HEK293 (cell line): ENCODE measurements at regions not wholly inside any gene's neighbourhood (a gene's known extent, or its start where the extent isn't known, plus 50 kb on each side); places are given as distances from the start of the nearest gene placed in this dataset.

Experiments
- CTCF ChIA-PET: fragments of 350-600 bp; formaldehyde crosslinking; extraction: SDS; loops from one replicate; lab custom pipeline; 2021; ENCODE audit warnings: antibody characterized with exemption; lab: Yijun Ruan, JAX
- POLR2A ChIA-PET: fragments of 300-600 bp; formaldehyde crosslinking; extraction: SDS; loops from one replicate; lab custom pipeline; 2020; ENCODE audit warnings: antibody characterized with exemption, inconsistent platforms; lab: Yijun Ruan, JAX
- H3K27ac ChIP-seq: fragments of 200-500 bp; sonication (Bioruptor generic); 2 replicates; pipeline ENCODE4 v1.5.1; 2014; ENCODE audit warnings: low read depth, low read length, control low read depth, inconsistent platforms; ENCODE audit errors: extremely low read depth
- H3K36me3 ChIP-seq, 2 experiments: fragments of 200-500 bp in 1 of 2; sonication (Bioruptor generic) in 1 of 2; 1 replicate in 1 of 2; 2 replicates in 1 of 2; pipeline ENCODE4 v1.5.1; 2014 to 2017; ENCODE audit warnings: inconsistent platforms in 2 of 2, low read length in 2 of 2; ENCODE audit not compliant: control insufficient read depth in 2 of 2, insufficient read depth in 1 of 2
- H3K4me1 ChIP-seq: fragments of 200-500 bp; sonication (Bioruptor generic); 2 replicates; pipeline ENCODE4 v1.5.1; 2014; ENCODE audit warnings: mild to moderate bottlenecking, low read length, inconsistent platforms; ENCODE audit not compliant: control insufficient read depth, insufficient read depth
- H3K4me3 ChIP-seq: 2 replicates; pipeline ENCODE4 v1.5.1; 2011; ENCODE audit warnings: low read depth, mild to moderate bottlenecking, control low read depth, low read length, moderate library complexity
- H3K9me3 ChIP-seq: fragments of 200-500 bp; sonication (Bioruptor generic); 2 replicates; pipeline ENCODE4 v1.5.1; 2014; ENCODE audit warnings: low read depth, low read length, inconsistent platforms; ENCODE audit not compliant: control insufficient read depth, insufficient read depth
- GLI4 ChIP-seq: fragments of 450-650 bp; formaldehyde crosslinking; IDR thresholded peaks from 2 replicates; pipeline ENCODE4 v1.5.1; 2016; ENCODE audit warnings: missing biosample characterization, missing genetic modification characterization
- OSR2 ChIP-seq: fragments of 450-650 bp; formaldehyde crosslinking; IDR thresholded peaks from 2 replicates; pipeline ENCODE4 v1.5.1; 2016; ENCODE audit warnings: missing biosample characterization, missing genetic modification characterization
- OVOL3 ChIP-seq: fragments of 450-650 bp; formaldehyde crosslinking; IDR thresholded peaks from 2 replicates; pipeline ENCODE4 v1.5.1; 2016; ENCODE audit warnings: missing biosample characterization, missing genetic modification characterization
- REPIN1 ChIP-seq: fragments of 450-650 bp; formaldehyde crosslinking; IDR thresholded peaks from 2 replicates; pipeline ENCODE4 v1.5.1; 2017; ENCODE audit warnings: missing biosample characterization, missing genetic modification characterization, low read depth
- SCRT1 ChIP-seq: fragments of 450-650 bp; formaldehyde crosslinking; IDR thresholded peaks from 2 replicates; pipeline ENCODE4 v1.5.1; 2016; ENCODE audit warnings: missing biosample characterization, missing genetic modification characterization, borderline replicate concordance
- SETDB1 ChIP-seq: IDR thresholded peaks from one replicate; pipeline ENCODE4 v1.6.1; 2017; ENCODE audit warnings: mild to moderate bottlenecking, low read length, moderate library complexity, mixed read lengths; ENCODE audit not compliant: insufficient read length
- SP3 ChIP-seq: fragments of 450-650 bp; formaldehyde crosslinking; IDR thresholded peaks from 2 replicates; pipeline ENCODE4 v1.5.1; 2016; ENCODE audit warnings: missing biosample characterization, missing genetic modification characterization
- SP7 ChIP-seq: fragments of 450-650 bp; formaldehyde crosslinking; IDR thresholded peaks from 2 replicates; pipeline ENCODE4 v1.5.1; 2016; ENCODE audit warnings: missing biosample characterization, missing genetic modification characterization
- TRIM28 ChIP-seq: IDR thresholded peaks from 2 replicates; pipeline ENCODE4 v1.6.1; 2011; ENCODE audit warnings: low read length, control low read depth, borderline replicate concordance
- ZBTB48 ChIP-seq: fragments of 450-650 bp; formaldehyde crosslinking; IDR thresholded peaks from 2 replicates; pipeline ENCODE4 v1.5.1; 2016; ENCODE audit warnings: missing biosample characterization, missing genetic modification characterization
- ZEB2 ChIP-seq: fragments of 450-650 bp; formaldehyde crosslinking; IDR thresholded peaks from 2 replicates; pipeline ENCODE4 v1.5.1; 2016; ENCODE audit warnings: missing biosample characterization, missing genetic modification characterization
- ZFHX2 ChIP-seq: fragments of 450-650 bp; formaldehyde crosslinking; conservative IDR thresholded peaks from 2 replicates; pipeline ENCODE4 v1.5.1; 2016; ENCODE audit warnings: missing biosample characterization, missing genetic modification characterization
- ZNF16 ChIP-seq: fragments of 450-650 bp; formaldehyde crosslinking; IDR thresholded peaks from 2 replicates; pipeline ENCODE4 v1.5.1; 2016; ENCODE audit warnings: low read depth, missing biosample characterization, missing genetic modification characterization
- ZNF266 ChIP-seq: fragments of 450-650 bp; formaldehyde crosslinking; IDR thresholded peaks from 2 replicates; pipeline ENCODE4 v1.5.1; 2016; ENCODE audit warnings: missing biosample characterization, missing genetic modification characterization, low read depth
- ZNF433 ChIP-seq: fragments of 450-650 bp; formaldehyde crosslinking; IDR thresholded peaks from 2 replicates; pipeline ENCODE4 v1.5.1; 2016; ENCODE audit warnings: missing biosample characterization, missing genetic modification characterization, low read depth
- ZNF514 ChIP-seq: fragments of 450-650 bp; formaldehyde crosslinking; IDR thresholded peaks from 2 replicates; pipeline ENCODE4 v1.5.1; 2016; ENCODE audit warnings: missing biosample characterization, missing genetic modification characterization
- ZNF530 ChIP-seq: fragments of 450-650 bp; formaldehyde crosslinking; IDR thresholded peaks from 2 replicates; pipeline ENCODE4 v1.5.1; 2016; ENCODE audit warnings: low read depth, missing biosample characterization, missing genetic modification characterization
- ZNF544 ChIP-seq: fragments of 450-650 bp; formaldehyde crosslinking; IDR thresholded peaks from 2 replicates; pipeline ENCODE4 v1.5.0; 2017; ENCODE audit warnings: missing biosample characterization, missing genetic modification characterization
- ZNF621 ChIP-seq: fragments of 450-650 bp; formaldehyde crosslinking; IDR thresholded peaks from 2 replicates; pipeline ENCODE4 v1.5.1; 2017; ENCODE audit warnings: missing biosample characterization, missing genetic modification characterization
- ZNF658 ChIP-seq: fragments of 450-650 bp; formaldehyde crosslinking; IDR thresholded peaks from 2 replicates; pipeline ENCODE4; 2016; ENCODE audit warnings: missing biosample characterization, missing genetic modification characterization
- ZNF707 ChIP-seq: fragments of 450-650 bp; formaldehyde crosslinking; IDR thresholded peaks from 2 replicates; pipeline ENCODE4 v1.5.1; 2016; ENCODE audit warnings: missing biosample characterization, missing genetic modification characterization
- TF ChIP-seq, protein P1 (sequence below): fragments of 450-650 bp; IDR thresholded peaks from 2 replicates; pipeline ENCODE4 v1.5.1; 2018; ENCODE audit warnings: missing biosample characterization, missing genetic modification characterization
- TF ChIP-seq, protein P2 (sequence below): fragments of 450-650 bp; formaldehyde crosslinking; IDR thresholded peaks from 2 replicates; pipeline ENCODE4 v1.5.1; 2017; ENCODE audit warnings: missing biosample characterization, missing genetic modification characterization
- TF ChIP-seq, protein P3 (sequence below): fragments of 450-650 bp; formaldehyde crosslinking; IDR thresholded peaks from 2 replicates; pipeline ENCODE4 v1.5.1; 2016; ENCODE audit warnings: missing biosample characterization, missing genetic modification characterization

DNA sequence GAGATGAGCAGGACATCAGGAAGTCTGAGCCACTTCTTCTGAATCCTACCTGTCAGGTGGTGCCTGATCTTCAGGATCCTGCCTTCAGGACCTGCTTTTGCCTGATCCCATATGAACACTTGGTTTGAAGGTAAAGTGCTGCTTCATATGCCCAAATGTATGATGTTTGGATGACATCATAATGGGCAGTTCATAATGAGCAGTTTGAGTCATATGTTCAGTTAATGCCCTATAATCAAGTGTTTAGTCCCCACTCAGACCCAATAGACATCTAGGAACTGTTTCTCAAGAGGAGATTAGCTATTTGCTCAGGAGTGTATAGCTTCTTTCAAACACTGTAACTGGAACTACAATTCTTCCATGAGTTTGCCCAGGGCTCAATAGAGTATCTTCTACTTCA, 58.8 kb downstream of the POLR1D start:
- no peak overlapping the region for H3K27ac ChIP-seq
- H3K36me3 ChIP-seq, result no peaks in the 10 kb centered on the region
- TF ChIP-seq ZNF16 (tag by site-specific recombination) (no peak), SCRT1 (tag by site-specific recombination) (no peak), SP7 (tag by site-specific recombination) (peak; percentile 83), ZFHX2 (tag by site-specific recombination) (no peak)
- H3K4me3 ChIP-seq, result no peak overlapping the region
- CTCF ChIA-PET, result interaction anchor here (0.6 kb wide), 1 partner anchor 225 kb away, joined by 5 read pairs; no protein-coding TSS in a partner anchor
- no peaks in the 10 kb centered on the region for H3K4me1 ChIP-seq
- no peaks in the 10 kb centered on the region for H3K9me3 ChIP-seq
- POLR2A ChIA-PET, result no interaction called here

DNA sequence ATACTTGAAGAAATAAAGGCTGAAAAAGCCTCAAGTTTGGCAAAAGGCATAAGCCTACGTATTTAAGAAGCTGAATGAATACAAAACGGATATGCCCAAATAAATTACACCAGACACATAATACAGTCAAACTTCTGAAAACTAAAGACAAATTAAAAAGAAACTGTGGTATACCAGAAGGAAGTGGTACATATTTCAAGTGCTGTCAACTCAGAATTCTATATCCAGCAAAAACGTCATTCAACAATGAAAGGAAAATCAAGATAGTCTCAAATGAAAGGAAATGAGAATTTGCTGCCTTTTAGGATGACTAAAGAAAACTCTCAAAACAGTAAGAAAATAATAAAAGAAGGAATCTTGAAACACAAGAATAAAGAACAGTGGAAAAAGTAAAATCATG, 69.5 kb downstream of the POLR1D start:
- no peaks in the 10 kb centered on the region for H3K4me1 ChIP-seq
- CTCF ChIA-PET, result no interaction called here
- H3K4me3 ChIP-seq, result no peak overlapping the region
- H3K36me3 ChIP-seq, result no peaks in the 10 kb centered on the region
- no peak overlapping the region for H3K27ac ChIP-seq
- TF ChIP-seq ZBTB48 (tag by site-specific recombination) (no peak), ZNF544 (no peak), ZNF658 (tag by site-specific recombination) (no peak), SETDB1 (peak; percentile 91), ZNF530 (no peak)
- H3K9me3 ChIP-seq, result no peaks in the 10 kb centered on the region
- POLR2A ChIA-PET, result no interaction called here

DNA sequence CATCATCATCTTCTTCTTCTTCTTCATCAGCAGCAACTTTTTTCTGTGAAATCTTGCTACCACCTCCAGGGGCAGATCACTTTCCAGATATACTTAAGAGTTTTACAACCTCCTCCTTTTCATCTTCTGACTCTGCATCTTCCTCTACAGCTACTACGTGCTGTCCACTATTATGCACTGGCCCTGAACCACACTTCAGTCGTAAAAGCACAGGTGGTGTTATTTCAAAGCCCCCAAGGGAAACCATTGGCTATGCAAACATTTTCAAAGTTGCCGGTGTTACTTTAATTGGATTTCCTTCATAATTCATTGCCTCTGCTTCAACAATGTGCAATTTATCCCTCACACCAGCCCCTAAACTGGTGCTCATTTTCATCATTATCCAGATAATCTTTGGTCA, 75.0 kb downstream of the POLR1D start:
- no peaks in the 10 kb centered on the region for H3K9me3 ChIP-seq
- no peaks in the 10 kb centered on the region for H3K36me3 ChIP-seq
- ChIA-PET CTCF (no interaction called here), POLR2A (no interaction called here)
- no peak overlapping the region for H3K27ac ChIP-seq
- H3K4me1 ChIP-seq, result no peaks in the 10 kb centered on the region
- TF ChIP-seq, protein P1, sequence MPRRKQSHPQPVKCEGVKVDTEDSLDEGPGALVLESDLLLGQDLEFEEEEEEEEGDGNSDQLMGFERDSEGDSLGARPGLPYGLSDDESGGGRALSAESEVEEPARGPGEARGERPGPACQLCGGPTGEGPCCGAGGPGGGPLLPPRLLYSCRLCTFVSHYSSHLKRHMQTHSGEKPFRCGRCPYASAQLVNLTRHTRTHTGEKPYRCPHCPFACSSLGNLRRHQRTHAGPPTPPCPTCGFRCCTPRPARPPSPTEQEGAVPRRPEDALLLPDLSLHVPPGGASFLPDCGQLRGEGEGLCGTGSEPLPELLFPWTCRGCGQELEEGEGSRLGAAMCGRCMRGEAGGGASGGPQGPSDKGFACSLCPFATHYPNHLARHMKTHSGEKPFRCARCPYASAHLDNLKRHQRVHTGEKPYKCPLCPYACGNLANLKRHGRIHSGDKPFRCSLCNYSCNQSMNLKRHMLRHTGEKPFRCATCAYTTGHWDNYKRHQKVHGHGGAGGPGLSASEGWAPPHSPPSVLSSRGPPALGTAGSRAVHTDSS (tag by site-specific recombination), result peak; percentile 81
- TF ChIP-seq ZNF514, result no peak
- no peak overlapping the region for H3K4me3 ChIP-seq

DNA sequence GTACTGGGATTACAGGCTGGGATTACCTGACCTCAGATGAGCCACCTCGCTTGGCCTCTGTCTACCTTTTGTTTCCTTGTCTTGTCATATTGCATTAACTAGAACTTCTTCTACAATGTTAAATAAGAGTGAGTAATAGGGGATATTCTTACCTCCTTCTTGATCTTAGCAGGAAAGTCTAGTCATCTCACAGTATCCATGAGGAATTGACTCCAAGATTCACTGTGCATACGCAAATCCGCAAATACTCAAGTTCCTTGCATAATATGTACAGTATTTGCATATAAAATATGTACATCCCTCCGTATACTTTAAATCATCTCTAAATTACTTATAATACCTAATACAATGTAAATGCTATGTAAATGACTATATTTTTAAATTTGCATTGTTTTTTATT, 78.3 kb downstream of the POLR1D start:
- Histone ChIP-seq H3K4me3 (no peak overlapping the region), H3K4me1 (no peaks in the 10 kb centered on the region), H3K36me3 (no peaks in the 10 kb centered on the region), H3K27ac (no peak overlapping the region), H3K9me3 (no peaks in the 10 kb centered on the region)
- TF ChIP-seq ZNF433 (tag by site-specific recombination) (no peak), SETDB1 (no peak), GLI4 (tag by site-specific recombination) (no peak), ZNF707 (no peak), SP3 (tag by site-specific recombination) (no peak), ZNF621 (tag by site-specific recombination) (no peak), ZEB2 (tag by site-specific recombination) (no peak), REPIN1 (tag by site-specific recombination) (no peak), ZNF266 (no peak), TRIM28 (no peak), OVOL3 (tag by site-specific recombination) (no peak), ZFHX2 (tag by site-specific recombination) (no peak), OSR2 (no peak)
- TF ChIP-seq, protein P2, sequence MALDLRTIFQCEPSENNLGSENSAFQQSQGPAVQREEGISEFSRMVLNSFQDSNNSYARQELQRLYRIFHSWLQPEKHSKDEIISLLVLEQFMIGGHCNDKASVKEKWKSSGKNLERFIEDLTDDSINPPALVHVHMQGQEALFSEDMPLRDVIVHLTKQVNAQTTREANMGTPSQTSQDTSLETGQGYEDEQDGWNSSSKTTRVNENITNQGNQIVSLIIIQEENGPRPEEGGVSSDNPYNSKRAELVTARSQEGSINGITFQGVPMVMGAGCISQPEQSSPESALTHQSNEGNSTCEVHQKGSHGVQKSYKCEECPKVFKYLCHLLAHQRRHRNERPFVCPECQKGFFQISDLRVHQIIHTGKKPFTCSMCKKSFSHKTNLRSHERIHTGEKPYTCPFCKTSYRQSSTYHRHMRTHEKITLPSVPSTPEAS (tag by site-specific recombination), result no peak
- TF ChIP-seq, protein P3, sequence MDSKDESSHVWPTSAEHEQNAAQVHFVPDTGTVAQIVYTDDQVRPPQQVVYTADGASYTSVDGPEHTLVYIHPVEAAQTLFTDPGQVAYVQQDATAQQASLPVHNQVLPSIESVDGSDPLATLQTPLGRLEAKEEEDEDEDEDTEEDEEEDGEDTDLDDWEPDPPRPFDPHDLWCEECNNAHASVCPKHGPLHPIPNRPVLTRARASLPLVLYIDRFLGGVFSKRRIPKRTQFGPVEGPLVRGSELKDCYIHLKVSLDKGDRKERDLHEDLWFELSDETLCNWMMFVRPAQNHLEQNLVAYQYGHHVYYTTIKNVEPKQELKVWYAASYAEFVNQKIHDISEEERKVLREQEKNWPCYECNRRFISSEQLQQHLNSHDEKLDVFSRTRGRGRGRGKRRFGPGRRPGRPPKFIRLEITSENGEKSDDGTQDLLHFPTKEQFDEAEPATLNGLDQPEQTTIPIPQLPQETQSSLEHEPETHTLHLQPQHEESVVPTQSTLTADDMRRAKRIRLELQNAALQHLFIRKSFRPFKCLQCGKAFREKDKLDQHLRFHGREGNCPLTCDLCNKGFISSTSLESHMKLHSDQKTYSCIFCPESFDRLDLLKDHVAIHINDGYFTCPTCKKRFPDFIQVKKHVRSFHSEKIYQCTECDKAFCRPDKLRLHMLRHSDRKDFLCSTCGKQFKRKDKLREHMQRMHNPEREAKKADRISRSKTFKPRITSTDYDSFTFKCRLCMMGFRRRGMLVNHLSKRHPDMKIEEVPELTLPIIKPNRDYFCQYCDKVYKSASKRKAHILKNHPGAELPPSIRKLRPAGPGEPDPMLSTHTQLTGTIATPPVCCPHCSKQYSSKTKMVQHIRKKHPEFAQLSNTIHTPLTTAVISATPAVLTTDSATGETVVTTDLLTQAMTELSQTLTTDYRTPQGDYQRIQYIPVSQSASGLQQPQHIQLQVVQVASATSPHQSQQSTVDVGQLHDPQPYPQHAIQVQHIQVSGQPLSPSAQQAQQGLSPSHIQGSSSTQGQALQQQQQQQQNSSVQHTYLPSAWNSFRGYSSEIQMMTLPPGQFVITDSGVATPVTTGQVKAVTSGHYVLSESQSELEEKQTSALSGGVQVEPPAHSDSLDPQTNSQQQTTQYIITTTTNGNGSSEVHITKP (tag by site-specific recombination), result no peak
- ChIA-PET POLR2A (no interaction called here), CTCF (interaction anchor here (0.7 kb wide), 2 partner anchors 104 to 138 kb away, joined by 3 to 5 read pairs; no protein-coding TSS in a partner anchor)
